ENCODE measurements at regions not wholly inside any gene's neighbourhood (a gene's known extent, or its start where the extent isn't known, plus 50 kb on each side); places are given as distances from the start of the nearest gene placed in this dataset.
"Not testable (repeated sequence)": the region's sequence is repeated elsewhere in the genome, so short reads cannot be mapped to it uniquely, and the experiment has no call there.

DNA sequence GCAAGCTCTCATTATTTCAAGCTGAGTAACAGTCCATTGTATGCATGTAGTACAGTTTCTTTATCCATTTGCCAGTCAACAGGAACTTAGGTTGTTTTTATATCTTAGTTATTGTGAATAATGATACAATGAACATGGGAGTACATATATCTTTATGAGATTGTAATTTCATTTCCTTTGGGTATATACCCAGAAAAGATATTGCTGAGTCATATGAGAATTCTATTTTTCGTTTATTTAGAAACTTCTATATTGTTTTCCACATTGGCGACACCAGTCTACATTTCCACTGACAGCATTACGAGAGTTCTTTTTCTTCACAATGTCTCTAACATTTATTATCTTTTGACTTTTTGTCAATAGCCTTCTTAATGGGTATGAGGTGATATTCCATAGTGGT is 477.8 kb upstream of the PAPPA start:
- DNase-seq, result no peak

- DNase-seq, result no peak
These were observed 473.4 kb upstream of the PAPPA start for GRCh38 chr9:115680231-115680630.

GRCh38 chr9:115681585-115681984 is 472.0 kb upstream of the PAPPA start:
- DNase-seq, result no peak

DNA sequence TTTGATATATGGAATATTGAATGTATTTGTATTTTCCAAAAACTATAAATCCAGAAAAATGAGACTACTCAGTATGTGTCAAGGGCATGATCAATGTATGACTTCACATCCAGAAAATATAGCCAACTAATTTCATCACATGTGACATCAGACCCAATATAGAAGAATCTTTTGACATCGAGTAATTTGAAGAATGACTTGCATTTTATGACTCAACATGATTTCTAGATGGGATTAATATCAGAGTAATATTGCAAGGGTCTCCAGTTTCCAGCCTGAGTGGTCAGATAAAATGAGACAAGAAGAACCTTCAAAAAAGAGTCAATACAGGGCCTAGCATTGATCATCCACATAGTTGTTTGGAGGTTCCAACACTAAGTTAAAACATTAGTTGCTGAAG is 467.5 kb upstream of the PAPPA start:
- no peak for DNase-seq

- DNase-seq, result no peak
These were observed 466.2 kb upstream of the PAPPA start for GRCh38 chr9:115687356-115687755.

- DNase-seq, result no peak
These were observed 464.3 kb upstream of the PAPPA start for GRCh38 chr9:115689331-115689730.

- no peak for DNase-seq
These were observed 462.6 kb upstream of the PAPPA start for GRCh38 chr9:115690786-115691496.

GRCh38 chr9:115691693-115692092 is 461.9 kb upstream of the PAPPA start:
- no peak for DNase-seq

DNA sequence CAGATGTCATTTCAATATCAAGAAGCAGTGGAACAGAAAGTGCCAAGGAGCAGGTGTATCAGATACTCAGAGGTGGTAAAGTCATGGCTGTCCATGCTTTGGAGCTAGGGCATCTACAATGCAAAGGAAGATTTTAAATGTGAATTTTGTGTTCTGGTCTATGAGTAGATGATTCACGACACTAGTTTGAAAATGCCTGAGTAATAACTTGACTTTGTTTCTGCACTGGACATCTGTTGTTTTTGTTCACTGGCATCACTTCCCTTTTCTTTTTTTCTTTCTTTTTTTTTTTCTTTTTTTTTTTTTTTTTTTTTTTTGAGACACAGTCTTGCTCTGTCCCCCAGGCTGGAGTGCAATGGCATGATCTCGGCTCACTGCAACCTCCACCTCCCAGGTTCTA is 460.7 kb upstream of the PAPPA start:
- not testable (repeated sequence) for DNase-seq

GRCh38 chr9:115694014-115694413 is 459.6 kb upstream of the PAPPA start:
- DNase-seq, result peak; percentile 27

DNA sequence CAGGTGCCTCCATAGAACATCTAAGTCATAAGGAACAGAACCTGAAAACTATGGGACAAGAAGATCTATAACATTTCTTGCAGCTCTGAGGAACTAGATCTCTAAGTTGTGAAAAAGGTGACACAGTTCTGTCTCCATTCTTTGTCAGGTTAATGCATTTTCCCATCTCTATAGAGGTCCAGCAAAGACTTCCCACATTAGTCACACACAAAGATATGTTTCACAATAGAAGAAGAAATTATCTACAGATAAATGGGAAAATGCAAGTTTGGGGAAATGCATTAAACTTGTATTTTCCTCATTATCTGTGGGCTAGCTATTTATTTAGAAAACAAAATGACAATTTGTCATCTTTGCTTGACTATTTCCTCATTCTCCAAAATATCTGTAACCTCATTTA is 458.6 kb upstream of the PAPPA start:
- DNase-seq, result no peak

DNA sequence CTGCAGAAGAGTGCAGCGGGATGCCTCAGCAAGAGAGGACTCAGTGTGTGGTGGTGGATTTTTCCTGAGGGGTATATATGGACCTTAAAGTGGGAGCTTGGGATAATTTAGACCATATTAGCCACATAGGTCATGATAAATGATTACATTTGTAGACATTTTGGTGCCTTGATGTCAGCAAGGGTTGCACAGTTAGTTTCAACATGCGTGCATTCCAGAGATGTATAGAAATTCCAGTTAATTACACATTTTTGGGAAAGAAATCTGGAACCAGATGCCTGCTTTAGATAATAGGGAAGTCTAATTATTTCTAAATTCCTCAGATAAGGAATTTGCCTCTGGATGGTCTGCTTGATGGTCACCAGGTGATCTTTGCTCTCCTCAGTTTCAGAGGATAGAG is 440.6 kb upstream of the PAPPA start:
- DNase-seq, result no peak

DNA sequence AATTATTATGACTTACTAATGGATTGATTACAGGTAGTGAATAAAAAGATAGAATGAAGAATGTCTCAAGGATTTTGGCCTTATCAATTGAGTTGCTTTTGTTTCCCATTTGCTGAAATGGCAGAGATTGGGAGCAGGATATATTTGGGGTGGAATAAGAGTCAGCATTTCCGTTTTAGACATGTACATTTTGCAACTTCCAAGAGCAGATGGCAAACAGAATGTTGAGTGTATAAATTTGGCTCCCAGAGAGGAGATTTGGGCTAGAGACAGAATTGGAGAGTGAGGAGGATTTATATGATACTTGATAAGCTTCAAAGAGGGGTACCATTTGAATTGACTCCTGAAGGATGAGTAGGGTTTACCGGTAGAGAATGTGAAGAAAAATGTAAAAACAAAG is 437.9 kb upstream of the PAPPA start:
- DNase-seq, result no peak

GRCh38 chr9:115717298-115717697 is 436.3 kb upstream of the PAPPA start:
- DNase-seq, result no peak

DNA sequence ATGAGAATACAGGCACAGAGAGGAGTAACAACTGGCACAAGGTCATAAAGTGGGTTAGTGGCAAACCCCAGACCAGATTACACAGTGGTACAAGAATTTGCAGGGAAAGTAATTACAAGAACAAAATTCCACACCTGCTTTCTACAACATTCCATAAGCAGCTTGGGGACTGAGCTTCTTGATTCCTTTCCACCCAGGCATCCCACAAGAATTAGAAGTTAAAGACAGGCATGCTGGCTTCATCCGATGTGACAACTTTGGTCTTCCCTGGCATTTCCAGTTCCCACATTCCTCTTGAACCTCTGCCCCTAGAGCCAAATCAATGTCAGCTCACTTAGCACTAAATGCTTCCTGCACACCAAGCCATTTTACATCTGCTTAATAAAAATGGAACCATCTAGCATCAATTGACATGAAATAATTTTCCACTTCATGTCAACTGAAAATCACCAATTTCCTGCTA is 435.8 kb upstream of the PAPPA start:
- DNase-seq, result no peak

GRCh38 chr9:115730396-115730795 is 423.2 kb upstream of the PAPPA start:
- no peak for DNase-seq

DNA sequence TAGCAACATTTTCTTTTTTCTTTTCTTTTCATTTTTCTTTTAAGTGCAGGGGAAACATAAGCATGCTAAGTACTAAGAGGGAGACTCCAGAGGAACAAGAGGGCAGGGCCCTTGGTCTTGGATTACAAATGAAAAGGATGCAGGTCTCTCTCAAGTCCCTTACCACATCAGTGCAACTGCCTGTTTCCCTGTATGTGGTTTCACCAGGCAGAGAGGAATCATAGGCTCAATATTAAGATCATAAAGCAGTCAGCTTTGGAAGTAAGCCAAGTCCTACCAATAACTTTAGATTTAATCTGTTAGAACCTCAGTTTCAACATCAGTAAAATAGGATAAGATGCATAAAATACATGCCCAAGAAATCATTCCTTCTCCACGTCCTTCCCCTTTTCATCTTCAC is 422.7 kb upstream of the PAPPA start:
- DNase-seq, result no peak

DNA sequence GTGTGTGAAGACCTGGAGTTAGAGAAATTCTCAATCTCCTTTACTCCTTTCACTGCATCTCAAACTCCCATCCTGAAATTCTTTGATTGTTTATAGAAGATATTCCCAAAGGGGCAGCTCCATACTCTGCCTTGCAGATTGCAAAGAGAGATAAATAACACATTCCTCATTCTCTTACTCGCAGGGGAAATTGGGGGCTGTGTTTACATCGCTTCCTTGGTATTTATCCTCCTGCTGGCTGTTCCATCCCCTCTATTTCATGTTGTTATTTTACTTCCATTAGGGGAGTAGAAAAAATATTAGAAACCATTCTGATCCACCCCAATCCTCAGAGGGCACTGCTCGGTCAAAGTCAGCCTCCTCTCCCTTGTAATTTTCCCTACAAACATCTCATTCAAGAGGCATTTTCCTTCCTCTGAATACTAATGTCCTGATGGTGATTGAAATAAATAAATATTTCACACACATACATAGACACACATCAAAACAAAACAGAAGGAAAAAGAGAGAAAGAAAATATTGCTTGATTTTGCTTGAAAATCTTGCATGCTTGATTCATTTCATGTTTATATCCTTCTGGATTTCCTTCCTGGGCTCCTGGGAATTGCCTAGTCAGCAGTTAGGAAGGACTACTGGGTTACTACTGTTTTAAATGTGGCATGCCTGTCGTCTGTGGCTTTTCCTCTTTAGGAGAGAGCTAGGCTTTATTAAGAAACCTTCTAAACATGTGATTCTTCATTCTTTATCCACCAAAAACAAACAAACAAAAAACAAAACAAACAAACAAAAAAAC is 420.1 kb upstream of the PAPPA start:
- no peak for DNase-seq

DNA sequence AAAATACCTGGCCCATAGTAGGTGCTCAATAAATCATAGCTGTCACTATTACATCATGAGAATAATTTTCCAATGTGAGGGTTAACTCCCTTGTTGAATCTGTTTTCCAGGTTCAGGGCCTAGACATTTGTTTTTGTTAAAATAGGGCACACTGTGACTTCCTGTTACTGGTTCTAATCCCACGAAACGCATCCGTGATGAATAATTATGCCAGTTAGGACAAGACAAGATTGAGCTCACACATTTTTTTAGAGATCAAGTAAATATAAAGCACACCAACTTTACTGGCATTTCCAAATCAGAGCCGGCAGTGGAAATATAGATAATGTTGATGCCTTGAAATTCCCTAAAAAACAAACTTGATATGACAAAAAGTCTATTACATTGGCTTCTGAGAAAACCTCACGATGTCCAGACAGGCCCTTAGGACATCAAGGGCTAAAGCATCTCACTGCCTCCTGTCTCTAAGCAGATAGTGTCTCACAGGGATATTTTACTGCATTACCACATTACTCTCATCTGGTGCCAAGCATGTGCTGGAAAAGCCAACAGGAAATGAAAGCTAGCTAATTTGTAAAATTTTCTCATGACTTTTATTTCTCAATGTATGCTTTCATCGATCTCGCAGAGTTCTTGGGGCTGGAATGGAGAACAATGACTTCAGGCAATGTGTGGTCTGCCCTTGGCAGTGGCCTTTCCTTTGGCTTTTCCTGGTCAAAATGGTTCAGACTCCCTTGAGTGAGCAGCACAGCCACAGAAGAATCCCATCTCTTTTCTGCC is 414.3 kb upstream of the PAPPA start:
- DNase-seq, result no peak

GRCh38 chr9:115740986-115741385 is 412.6 kb upstream of the PAPPA start:
- no peak for DNase-seq

DNA sequence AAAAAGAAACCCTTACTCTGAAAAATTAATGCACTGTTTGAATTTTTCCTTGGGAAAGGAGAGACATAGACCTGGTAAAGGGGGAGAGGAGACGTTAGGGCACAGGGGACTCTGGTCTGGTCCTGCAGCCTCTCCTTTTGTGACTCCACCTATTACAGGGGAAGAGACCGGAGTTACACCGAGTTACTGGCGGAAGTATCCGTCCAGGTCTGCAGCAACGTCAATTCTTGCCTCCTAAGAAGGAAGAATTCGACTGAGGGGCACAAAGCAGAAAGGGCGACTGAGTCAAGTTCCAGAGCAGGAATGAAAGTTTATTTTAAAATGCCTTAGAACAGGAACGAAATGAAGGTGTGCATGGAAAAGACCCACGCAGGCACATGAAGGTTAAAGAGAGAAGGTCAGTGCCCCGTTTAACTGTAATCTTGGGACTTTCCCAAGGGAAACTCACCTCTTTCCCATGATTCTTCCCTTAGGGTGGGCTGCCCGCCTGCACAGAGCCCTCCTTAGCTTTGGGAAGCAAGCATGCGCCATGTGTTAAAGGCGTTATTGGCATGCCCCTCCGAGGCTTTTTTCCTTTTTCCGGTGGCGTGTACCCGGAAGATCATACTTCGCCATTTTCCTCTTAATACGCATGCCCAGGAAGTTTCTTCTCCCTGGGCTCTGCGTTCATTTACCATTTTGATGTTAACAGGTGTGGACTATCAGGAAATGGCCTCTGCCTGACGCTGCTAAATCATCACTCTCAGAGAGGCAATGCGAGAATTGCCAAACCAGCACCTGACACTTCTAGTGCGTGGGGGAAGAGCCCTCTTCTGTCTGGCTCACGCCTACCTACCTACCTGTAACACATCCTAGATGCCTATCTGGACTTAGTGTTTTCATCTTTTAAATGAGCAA is 409.6 kb upstream of the PAPPA start:
- DNase-seq, result no peak

GRCh38 chr9:115746496-115746895 is 407.1 kb upstream of the PAPPA start:
- no peak for DNase-seq

DNA sequence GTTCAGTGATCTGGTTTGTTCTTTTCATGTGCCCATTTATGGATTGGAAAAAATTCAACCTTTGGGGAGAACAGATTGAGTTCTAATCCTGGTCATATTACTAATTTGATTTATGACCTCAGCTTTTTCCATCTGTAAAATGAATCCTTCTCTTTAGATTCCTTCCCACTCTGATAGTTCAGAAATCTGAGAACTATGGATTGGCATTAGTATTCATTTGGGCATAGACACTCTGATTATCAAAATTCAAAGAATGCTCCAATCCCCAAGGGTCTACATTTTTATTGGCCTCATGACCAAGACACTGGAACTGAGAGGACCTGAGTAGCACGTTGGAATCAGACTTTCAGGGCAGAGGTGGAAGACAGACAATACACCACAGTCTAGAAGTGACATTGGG is 405.9 kb upstream of the PAPPA start:
- DNase-seq, result no peak
